ENCODE measurements at regions not wholly inside any gene's neighbourhood (a gene's known extent, or its start where the extent isn't known, plus 50 kb on each side); places are given as distances from the start of the nearest gene placed in this dataset.

DNA sequence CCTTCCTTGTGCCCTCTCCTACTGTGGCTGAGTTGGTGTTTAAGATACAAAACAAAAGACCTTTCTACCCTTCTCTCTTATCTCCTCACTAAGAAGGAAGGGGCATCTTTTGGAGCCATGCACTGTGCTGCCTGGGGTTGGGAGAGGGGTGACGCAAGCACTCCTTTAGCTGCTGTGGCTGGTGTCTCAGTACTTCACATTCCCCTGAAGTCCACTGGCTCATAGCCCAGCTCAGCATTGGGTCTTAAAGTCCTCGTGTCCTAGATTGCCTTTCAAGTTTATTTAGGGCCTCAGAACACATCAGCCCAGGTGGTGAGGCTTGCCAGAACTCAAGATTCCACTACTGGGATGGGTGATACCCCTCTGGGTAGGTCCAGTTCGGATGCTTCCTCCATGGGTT, 325.9 kb upstream of the CYLC2 start:
- no peak overlapping the region for H3K4me3 ChIP-seq (replicated peaks; ENCODE audit: insufficient read depth, low read length)
- no peak overlapping the region for H3K27ac ChIP-seq (replicated peaks)
- no peak for DNase-seq (ENCODE audit: low read depth in 1 of 2, low spot score in 1 of 2)
- H3K27me3 ChIP-seq (ENCODE audit: insufficient read depth, poor library complexity, severe bottlenecking), result no peaks in the 10 kb centered on the region
- TF ChIP-seq POLR2AphosphoS5 (IDR thresholded peaks at IDR 0.05; ENCODE audit: low read depth) (no peak), SPI1 (IDR thresholded peaks at IDR 0.05; ENCODE audit: borderline replicate concordance, low read depth) (no peak)
- TF ChIP-seq, protein P1, sequence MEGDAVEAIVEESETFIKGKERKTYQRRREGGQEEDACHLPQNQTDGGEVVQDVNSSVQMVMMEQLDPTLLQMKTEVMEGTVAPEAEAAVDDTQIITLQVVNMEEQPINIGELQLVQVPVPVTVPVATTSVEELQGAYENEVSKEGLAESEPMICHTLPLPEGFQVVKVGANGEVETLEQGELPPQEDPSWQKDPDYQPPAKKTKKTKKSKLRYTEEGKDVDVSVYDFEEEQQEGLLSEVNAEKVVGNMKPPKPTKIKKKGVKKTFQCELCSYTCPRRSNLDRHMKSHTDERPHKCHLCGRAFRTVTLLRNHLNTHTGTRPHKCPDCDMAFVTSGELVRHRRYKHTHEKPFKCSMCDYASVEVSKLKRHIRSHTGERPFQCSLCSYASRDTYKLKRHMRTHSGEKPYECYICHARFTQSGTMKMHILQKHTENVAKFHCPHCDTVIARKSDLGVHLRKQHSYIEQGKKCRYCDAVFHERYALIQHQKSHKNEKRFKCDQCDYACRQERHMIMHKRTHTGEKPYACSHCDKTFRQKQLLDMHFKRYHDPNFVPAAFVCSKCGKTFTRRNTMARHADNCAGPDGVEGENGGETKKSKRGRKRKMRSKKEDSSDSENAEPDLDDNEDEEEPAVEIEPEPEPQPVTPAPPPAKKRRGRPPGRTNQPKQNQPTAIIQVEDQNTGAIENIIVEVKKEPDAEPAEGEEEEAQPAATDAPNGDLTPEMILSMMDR (IDR thresholded peaks at IDR 0.05; ENCODE audit: insufficient read depth, low read length), result no peak

DNA sequence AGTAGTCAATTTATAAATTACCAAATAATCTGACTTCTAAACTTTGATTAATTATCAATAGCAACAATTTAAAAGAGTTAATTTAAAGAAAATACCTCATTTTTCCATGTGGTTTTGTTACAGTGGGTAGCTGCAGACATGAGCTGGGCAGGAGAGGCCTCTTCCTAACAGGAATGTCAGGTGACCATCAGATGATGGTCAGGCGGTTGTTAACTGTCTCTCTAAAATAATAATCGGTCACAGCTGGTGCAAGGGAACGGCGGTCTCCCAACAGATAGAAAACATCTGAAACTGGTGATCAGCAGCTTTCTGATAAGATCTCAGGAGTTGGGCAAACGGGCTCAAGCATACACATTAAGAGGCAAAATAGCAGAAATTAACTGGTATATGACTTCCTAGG, 342.7 kb upstream of the CYLC2 start:
- TF ChIP-seq, protein P1 (IDR thresholded peaks at IDR 0.05; ENCODE audit: insufficient read depth, low read length), result no peak
- TF ChIP-seq POLR2AphosphoS5 (IDR thresholded peaks at IDR 0.05; ENCODE audit: low read depth) (no peak), SPI1 (IDR thresholded peaks at IDR 0.05; ENCODE audit: borderline replicate concordance, low read depth) (no peak), GABPA (IDR thresholded peaks at IDR 0.05; ENCODE audit: low read depth) (no peak)
- TF ChIP-seq, protein P2, sequence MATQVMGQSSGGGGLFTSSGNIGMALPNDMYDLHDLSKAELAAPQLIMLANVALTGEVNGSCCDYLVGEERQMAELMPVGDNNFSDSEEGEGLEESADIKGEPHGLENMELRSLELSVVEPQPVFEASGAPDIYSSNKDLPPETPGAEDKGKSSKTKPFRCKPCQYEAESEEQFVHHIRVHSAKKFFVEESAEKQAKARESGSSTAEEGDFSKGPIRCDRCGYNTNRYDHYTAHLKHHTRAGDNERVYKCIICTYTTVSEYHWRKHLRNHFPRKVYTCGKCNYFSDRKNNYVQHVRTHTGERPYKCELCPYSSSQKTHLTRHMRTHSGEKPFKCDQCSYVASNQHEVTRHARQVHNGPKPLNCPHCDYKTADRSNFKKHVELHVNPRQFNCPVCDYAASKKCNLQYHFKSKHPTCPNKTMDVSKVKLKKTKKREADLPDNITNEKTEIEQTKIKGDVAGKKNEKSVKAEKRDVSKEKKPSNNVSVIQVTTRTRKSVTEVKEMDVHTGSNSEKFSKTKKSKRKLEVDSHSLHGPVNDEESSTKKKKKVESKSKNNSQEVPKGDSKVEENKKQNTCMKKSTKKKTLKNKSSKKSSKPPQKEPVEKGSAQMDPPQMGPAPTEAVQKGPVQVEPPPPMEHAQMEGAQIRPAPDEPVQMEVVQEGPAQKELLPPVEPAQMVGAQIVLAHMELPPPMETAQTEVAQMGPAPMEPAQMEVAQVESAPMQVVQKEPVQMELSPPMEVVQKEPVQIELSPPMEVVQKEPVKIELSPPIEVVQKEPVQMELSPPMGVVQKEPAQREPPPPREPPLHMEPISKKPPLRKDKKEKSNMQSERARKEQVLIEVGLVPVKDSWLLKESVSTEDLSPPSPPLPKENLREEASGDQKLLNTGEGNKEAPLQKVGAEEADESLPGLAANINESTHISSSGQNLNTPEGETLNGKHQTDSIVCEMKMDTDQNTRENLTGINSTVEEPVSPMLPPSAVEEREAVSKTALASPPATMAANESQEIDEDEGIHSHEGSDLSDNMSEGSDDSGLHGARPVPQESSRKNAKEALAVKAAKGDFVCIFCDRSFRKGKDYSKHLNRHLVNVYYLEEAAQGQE (IDR thresholded peaks at IDR 0.05; ENCODE audit: insufficient replicate concordance, low read depth), result no peak
- Histone ChIP-seq H3K27me3 (ENCODE audit: insufficient read depth, poor library complexity, severe bottlenecking) (no peaks in the 10 kb centered on the region), H3K4me3 (replicated peaks; ENCODE audit: insufficient read depth, low read length) (no peak overlapping the region), H3K27ac (replicated peaks) (no peak overlapping the region)
- DNase-seq (ENCODE audit: low read depth in 1 of 2, low spot score in 1 of 2), result no peak

DNA sequence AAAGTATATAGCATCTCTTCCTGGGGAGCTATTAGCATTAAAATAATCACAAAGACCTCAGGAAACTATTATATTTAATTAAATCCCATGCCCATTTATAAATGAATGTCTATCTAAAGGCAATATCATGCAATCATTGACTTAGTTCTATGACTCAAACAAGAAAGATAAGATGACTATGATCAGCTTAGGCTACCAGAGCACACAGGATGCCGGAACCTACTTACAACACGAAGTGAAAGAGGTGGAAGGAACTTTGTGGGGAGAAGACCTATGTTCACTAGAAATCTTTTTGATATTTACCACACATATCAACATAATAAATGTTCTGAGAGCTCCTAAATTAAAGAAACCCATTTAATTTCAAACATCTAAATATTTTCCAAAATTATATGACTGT, 344.2 kb upstream of the CYLC2 start:
- no peak overlapping the region for H3K4me3 ChIP-seq (replicated peaks; ENCODE audit: insufficient read depth, low read length)
- no peak overlapping the region for H3K27ac ChIP-seq (replicated peaks)
- no peaks in the 10 kb centered on the region for H3K27me3 ChIP-seq (ENCODE audit: insufficient read depth, poor library complexity, severe bottlenecking)
- TF ChIP-seq, protein P2 (IDR thresholded peaks at IDR 0.05; ENCODE audit: insufficient replicate concordance, low read depth), result no peak
- TF ChIP-seq, protein P1 (IDR thresholded peaks at IDR 0.05; ENCODE audit: insufficient read depth, low read length), result no peak
- TF ChIP-seq SPI1 (IDR thresholded peaks at IDR 0.05; ENCODE audit: borderline replicate concordance, low read depth) (no peak), POLR2AphosphoS5 (IDR thresholded peaks at IDR 0.05; ENCODE audit: low read depth) (no peak), GABPA (IDR thresholded peaks at IDR 0.05; ENCODE audit: low read depth) (no peak)
- DNase-seq (ENCODE audit: low read depth in 1 of 2, low spot score in 1 of 2), result no peak

DNA sequence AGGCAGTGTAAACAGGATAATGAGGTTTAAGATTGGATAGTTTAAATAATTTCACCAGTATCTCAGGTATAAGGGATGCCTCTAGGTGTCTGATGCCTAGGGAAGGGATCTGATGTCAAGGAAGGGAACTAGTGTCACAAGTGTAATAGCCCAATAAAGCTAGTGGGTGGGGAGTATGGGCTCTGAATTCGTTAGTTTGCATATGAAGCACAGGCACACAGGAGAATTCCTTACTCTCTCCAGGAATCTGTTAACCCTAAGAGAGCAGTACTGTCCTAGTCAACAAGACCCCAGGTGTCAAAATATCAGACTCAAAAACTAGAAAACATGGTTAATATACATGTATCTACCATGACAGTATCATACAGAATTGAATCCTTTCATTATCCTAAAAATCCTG, 352.5 kb upstream of the CYLC2 start:
- Histone ChIP-seq H3K27me3 (ENCODE audit: insufficient read depth, poor library complexity, severe bottlenecking) (no peaks in the 10 kb centered on the region), H3K27ac (replicated peaks) (no peak overlapping the region), H3K4me3 (replicated peaks; ENCODE audit: insufficient read depth, low read length) (no peak overlapping the region)
- no peak for DNase-seq (ENCODE audit: low read depth in 1 of 2, low spot score in 1 of 2)
- TF ChIP-seq, protein P1 (IDR thresholded peaks at IDR 0.05; ENCODE audit: insufficient read depth, low read length), result no peak
- TF ChIP-seq GABPA (IDR thresholded peaks at IDR 0.05; ENCODE audit: low read depth), result no peak
- no peak for TF ChIP-seq POLR2AphosphoS5 (IDR thresholded peaks at IDR 0.05; ENCODE audit: low read depth)
- TF ChIP-seq, protein P2 (IDR thresholded peaks at IDR 0.05; ENCODE audit: insufficient replicate concordance, low read depth), result no peak
- TF ChIP-seq SPI1 (IDR thresholded peaks at IDR 0.05; ENCODE audit: borderline replicate concordance, low read depth), result no peak
